IMR-90 (cell line): ENCODE measurements at regions not wholly inside any gene's neighbourhood (a gene's known extent, or its start where the extent isn't known, plus 50 kb on each side); places are given as distances from the start of the nearest gene placed in this dataset.

ENCODE experiments used
- ATAC-seq: fragments of 200-7000 bp; cut with Tn5 transposase; 2 replicates; pipeline ENCODE4 v1.9.1; 2020; ENCODE audit warnings: low read depth, mild to moderate bottlenecking, moderate library complexity
- BruUV-seq: library from RNA; stranded (reverse); fragments of 400-500 nt; replicated peaks from 2 replicates; lab custom pipeline; 2021; lab: Mats Ljungman, UMichigan
- CTCF ChIA-PET: fragments of 300-600 bp; formaldehyde crosslinking; extraction: SDS; loops from one replicate; lab custom pipeline; 2021; ENCODE audit warnings: antibody characterized with exemption; lab: Yijun Ruan, JAX
- POLR2A ChIA-PET: fragments of 300-600 bp; sonication (Branson Sonifier 250); formaldehyde crosslinking; loops from one replicate; lab custom pipeline; 2022; ENCODE audit warnings: antibody characterized with exemption; ENCODE audit not compliant: unreplicated experiment; lab: Charles Lee
- DNase-seq: peaks from one replicate; pipeline ENCODE4 v3.0.0; 2013
- H2AFZ ChIP-seq: replicated peaks from 2 replicates; pipeline ENCODE3; 2013; ENCODE audit warnings: low read length, mild to moderate bottlenecking; ENCODE audit not compliant: poor library complexity
- H2AK5ac ChIP-seq: 2 replicates; pipeline ENCODE4 v1.6.1; 2013; ENCODE audit warnings: low read depth, low read length, inconsistent platforms
- H2AK9ac ChIP-seq: replicated peaks from 2 replicates; pipeline ENCODE3; 2013; ENCODE audit warnings: mild to moderate bottlenecking, low read depth, low read length, moderate library complexity; ENCODE audit not compliant: poor library complexity
- H2BK120ac ChIP-seq: 2 replicates; pipeline ENCODE4 v1.6.1; 2013; ENCODE audit warnings: low read depth, low read length, inconsistent platforms
- H2BK15ac ChIP-seq: 3 replicates; pipeline ENCODE4 v1.6.1; 2013; ENCODE audit warnings: low read depth, low read length, inconsistent platforms
- H2BK20ac ChIP-seq: 2 replicates; pipeline ENCODE4 v1.6.1; 2013; ENCODE audit warnings: low read depth, mild to moderate bottlenecking, inconsistent platforms, low read length, moderate library complexity
- H2BK5ac ChIP-seq: 2 replicates; pipeline ENCODE4 v1.6.1; 2013; ENCODE audit warnings: mild to moderate bottlenecking, low read depth, low read length, inconsistent platforms; ENCODE audit not compliant: poor library complexity, severe bottlenecking
- H3K14ac ChIP-seq: replicated peaks from 2 replicates; pipeline ENCODE4 v1.6.1; 2013; ENCODE audit warnings: low read depth, low read length, inconsistent platforms
- H3K18ac ChIP-seq: 2 replicates; pipeline ENCODE4 v1.6.1; 2013; ENCODE audit warnings: low read depth, low read length, control low read depth
- H3K23ac ChIP-seq: 2 replicates; pipeline ENCODE4 v1.6.1; 2013; ENCODE audit warnings: low read depth, low read length, inconsistent platforms
- H3K27ac ChIP-seq: 2 replicates; pipeline ENCODE4 v1.5.1; 2013; ENCODE audit warnings: mild to moderate bottlenecking, control low read depth, low read length; ENCODE audit not compliant: insufficient read depth
- H3K27me3 ChIP-seq: 2 replicates; pipeline ENCODE4 v1.6.1; 2013; ENCODE audit warnings: low read length; ENCODE audit not compliant: control insufficient read depth, insufficient read depth
- H3K36me3 ChIP-seq: 2 replicates; pipeline ENCODE4 v1.6.1; 2013; ENCODE audit warnings: low read length, mixed read lengths; ENCODE audit not compliant: control insufficient read depth, insufficient read depth
- H3K4ac ChIP-seq: 2 replicates; pipeline ENCODE4 v1.6.1; 2013; ENCODE audit warnings: low read depth, low read length, inconsistent platforms
- H3K4me1 ChIP-seq: 2 replicates; pipeline ENCODE4 v1.6.1; 2013; ENCODE audit warnings: low read length, mixed read lengths; ENCODE audit not compliant: control insufficient read depth, insufficient read depth
- H3K4me2 ChIP-seq: 2 replicates; pipeline ENCODE4 v1.6.1; 2013; ENCODE audit warnings: low read depth, mild to moderate bottlenecking, control low read depth, low read length, moderate library complexity
- H3K4me3 ChIP-seq: 2 replicates; pipeline ENCODE4 v1.5.1; 2013; ENCODE audit warnings: low read depth, mild to moderate bottlenecking, control low read depth, low read length, moderate library complexity; ENCODE audit not compliant: insufficient read depth
- H3K56ac ChIP-seq: 2 replicates; pipeline ENCODE4 v1.6.1; 2013; ENCODE audit warnings: low read length, inconsistent platforms; ENCODE audit not compliant: insufficient read depth; ENCODE audit errors: extremely low read depth
- H3K79me1 ChIP-seq, 2 experiments: 2 replicates each; pipeline ENCODE4 v1.6.1; 2013; ENCODE audit warnings: low read length in 2 of 2, inconsistent platforms in 1 of 2, low read depth in 1 of 2
- H3K9ac ChIP-seq: 2 replicates; pipeline ENCODE4 v1.6.1; 2013; ENCODE audit warnings: low read depth, low read length, control low read depth
- H3K9me1 ChIP-seq: 2 replicates; pipeline ENCODE4 v1.6.1; 2013; ENCODE audit warnings: low read length, inconsistent platforms; ENCODE audit not compliant: insufficient read depth
- H3K9me3 ChIP-seq: 2 replicates; pipeline ENCODE4 v1.6.1; 2013; ENCODE audit warnings: low read length; ENCODE audit not compliant: control insufficient read depth, insufficient read depth
- H4K20me1 ChIP-seq: 2 replicates; pipeline ENCODE4 v1.6.1; 2013; ENCODE audit warnings: low read length, inconsistent platforms; ENCODE audit not compliant: insufficient read depth
- H4K5ac ChIP-seq: 2 replicates; pipeline ENCODE4 v1.6.1; 2013; ENCODE audit warnings: mild to moderate bottlenecking, low read depth, low read length, control low read depth
- H4K8ac ChIP-seq, 2 experiments: 2 replicates each; pipeline ENCODE4 v1.6.1; 2013; ENCODE audit warnings: low read depth in 2 of 2, low read length in 2 of 2, control low read depth in 1 of 2, inconsistent platforms in 1 of 2
- H4K91ac ChIP-seq: 2 replicates; pipeline ENCODE4 v1.6.1; 2013; ENCODE audit warnings: low read depth, low read length, inconsistent platforms; ENCODE audit not compliant: insufficient read depth
- CHD1 ChIP-seq: IDR thresholded peaks from 2 replicates; pipeline ENCODE4 v1.6.1; 2012; ENCODE audit warnings: low read depth, low read length, improper control_type of control experiment
- CTCF ChIP-seq: conservative IDR thresholded peaks from 2 replicates; pipeline ENCODE4 v1.5.1; 2012; ENCODE audit warnings: mild to moderate bottlenecking, low read depth, low read length, improper control_type of control experiment
- FOS ChIP-seq: fragments of 150-350 bp; IDR thresholded peaks from 2 replicates; pipeline ENCODE4 v1.6.1; 2016; ENCODE audit warnings: low read depth, low read length
- MAFK ChIP-seq: IDR thresholded peaks from 2 replicates; pipeline ENCODE4 v1.6.1; 2012; ENCODE audit warnings: low read depth, low read length, improper control_type of control experiment
- MAZ ChIP-seq: IDR thresholded peaks from 2 replicates; pipeline ENCODE4 v1.6.1; 2012; ENCODE audit warnings: low read depth, mild to moderate bottlenecking, low read length, improper control_type of control experiment, moderate library complexity, borderline replicate concordance
- MXI1 ChIP-seq: IDR thresholded peaks from 2 replicates; pipeline ENCODE4 v1.6.1; 2012; ENCODE audit warnings: low read depth, mild to moderate bottlenecking, low read length, moderate library complexity, borderline replicate concordance
- RAD21 ChIP-seq: IDR thresholded peaks from 2 replicates; pipeline ENCODE4 v1.6.1; 2012; ENCODE audit warnings: low read length, improper control_type of control experiment
- RCOR1 ChIP-seq: IDR thresholded peaks from 2 replicates; pipeline ENCODE4 v1.6.1; 2012; ENCODE audit warnings: mild to moderate bottlenecking, low read length, improper control_type of control experiment; ENCODE audit not compliant: insufficient replicate concordance
- SMC3 ChIP-seq: fragments of 150-350 bp; IDR thresholded peaks from 2 replicates; pipeline ENCODE4 v1.6.1; 2016; ENCODE audit warnings: low read depth, mild to moderate bottlenecking, antibody characterized with exemption, low read length, moderate library complexity
- USF2 ChIP-seq: fragments of 150-350 bp; IDR thresholded peaks from 2 replicates; pipeline ENCODE4 v1.6.1; 2017; ENCODE audit warnings: mild to moderate bottlenecking, antibody characterized with exemption, low read length, low read depth
- WGBS, 2 experiments: methylation state at CpG; one replicate each; pipeline versions ENCODE4 v1.1.5 to v1.1.7; 2013; ENCODE audit warnings: missing lambda C conversion rate in 2 of 2; ENCODE audit not compliant: insufficient read length in 1 of 2; ENCODE audit errors: extremely low coverage in 2 of 2; 5-methylcytosine and 5-hydroxymethylcytosine counted together
- dilution Hi-C: fragments of 300-500 bp; cut with HindIII; formaldehyde crosslinking; loops from one replicate; pipeline ENCODE4 v1.14.3; 2018; ENCODE audit warnings: low sequenced_read_pairs; ENCODE audit not compliant: unreplicated experiment
- in situ Hi-C: fragments of 300-500 bp; cut with MboI; formaldehyde crosslinking; loops from 3 replicates; pipeline ENCODE4 v1.14.3; 2019; ENCODE audit warnings: low sequenced_read_pairs, inconsistent platforms, mixed read lengths
- intact Hi-C: fragments of 100-400 bp; cut with micrococcal nuclease; formaldehyde crosslinking; loops from 2 replicates; pipeline ENCODE4 v1.10.0; 2022

GRCh38 chr7:428927-429827 is 90.5 kb downstream of the PDGFA start:
- H3K9me1 ChIP-seq: no peaks in the 10 kb centered on the region
- H3K27ac ChIP-seq: no peak overlapping the region
- no peak overlapping the region for H2BK20ac ChIP-seq
- in situ Hi-C loops: no loop called here
- no peak overlapping the region for H3K18ac ChIP-seq
- H3K23ac ChIP-seq: no peak overlapping the region
- H4K20me1 ChIP-seq: no peaks in the 10 kb centered on the region
- DNase-seq: no peak
- no peak overlapping the region for H3K4me3 ChIP-seq
- TF ChIP-seq RCOR1 (no peak), MAFK (no peak), MXI1 (no peak), USF2 (no peak), CHD1 (no peak), FOS (no peak), RAD21 (no peak), MAZ (no peak), CTCF (no peak), SMC3 (no peak)
- no peak overlapping the region for H2BK15ac ChIP-seq
- H3K79me1 ChIP-seq: no peaks in the 10 kb centered on the region
- BruUV-seq: no TSS peak
- no peak overlapping the region for H2AK9ac ChIP-seq
- peaks cover 24% of the 10 kb centered on the region for H3K27me3 ChIP-seq
- ChIA-PET CTCF (no interaction called here), POLR2A (no interaction called here)
- no peak overlapping the region for H3K14ac ChIP-seq
- H3K56ac ChIP-seq: no peak overlapping the region
- dilution Hi-C loops: no loop called here
- no peak overlapping the region for H2AK5ac ChIP-seq
- H3K36me3 ChIP-seq: no peaks in the 10 kb centered on the region
- H3K4me1 ChIP-seq: no peaks in the 10 kb centered on the region
- no peak overlapping the region for H4K5ac ChIP-seq
- no peak overlapping the region for H4K91ac ChIP-seq
- H3K4ac ChIP-seq: no peak overlapping the region
- peaks cover 3% of the 10 kb centered on the region; the same call in 1 of the 2 replicates for H3K9me3 ChIP-seq
- H3K9ac ChIP-seq: no peak overlapping the region
- no peak overlapping the region for H2BK5ac ChIP-seq
- no peak for ATAC-seq
- intact Hi-C loops: no loop called here
- H4K8ac ChIP-seq: no peak overlapping the region
- no peak overlapping the region for H2AFZ ChIP-seq
- H2BK120ac ChIP-seq: no peak overlapping the region
- no peak overlapping the region for H3K4me2 ChIP-seq
- 78% methylated on average over 28 of the region's 48 CpGs; no CpG with 5 or more reads in 1 of the 2 experiments for WGBS, 2 experiments
